ENCODE measurements at regions not wholly inside any gene's neighbourhood (a gene's known extent, or its start where the extent isn't known, plus 50 kb on each side); places are given as distances from the start of the nearest gene placed in this dataset.

- no peak for TF ChIP-seq TAL1 (IDR thresholded peaks at IDR 0.05)
- TF ChIP-seq CTCF (IDR thresholded peaks at IDR 0.05 in 2 of 3, conservative IDR thresholded peaks at IDR 0.05 in 1 of 3; ENCODE audit: insufficient read depth in 2 of 3, low read depth in 1 of 3, low read length in 3 of 3), result no peak
- TF ChIP-seq, protein P1, sequence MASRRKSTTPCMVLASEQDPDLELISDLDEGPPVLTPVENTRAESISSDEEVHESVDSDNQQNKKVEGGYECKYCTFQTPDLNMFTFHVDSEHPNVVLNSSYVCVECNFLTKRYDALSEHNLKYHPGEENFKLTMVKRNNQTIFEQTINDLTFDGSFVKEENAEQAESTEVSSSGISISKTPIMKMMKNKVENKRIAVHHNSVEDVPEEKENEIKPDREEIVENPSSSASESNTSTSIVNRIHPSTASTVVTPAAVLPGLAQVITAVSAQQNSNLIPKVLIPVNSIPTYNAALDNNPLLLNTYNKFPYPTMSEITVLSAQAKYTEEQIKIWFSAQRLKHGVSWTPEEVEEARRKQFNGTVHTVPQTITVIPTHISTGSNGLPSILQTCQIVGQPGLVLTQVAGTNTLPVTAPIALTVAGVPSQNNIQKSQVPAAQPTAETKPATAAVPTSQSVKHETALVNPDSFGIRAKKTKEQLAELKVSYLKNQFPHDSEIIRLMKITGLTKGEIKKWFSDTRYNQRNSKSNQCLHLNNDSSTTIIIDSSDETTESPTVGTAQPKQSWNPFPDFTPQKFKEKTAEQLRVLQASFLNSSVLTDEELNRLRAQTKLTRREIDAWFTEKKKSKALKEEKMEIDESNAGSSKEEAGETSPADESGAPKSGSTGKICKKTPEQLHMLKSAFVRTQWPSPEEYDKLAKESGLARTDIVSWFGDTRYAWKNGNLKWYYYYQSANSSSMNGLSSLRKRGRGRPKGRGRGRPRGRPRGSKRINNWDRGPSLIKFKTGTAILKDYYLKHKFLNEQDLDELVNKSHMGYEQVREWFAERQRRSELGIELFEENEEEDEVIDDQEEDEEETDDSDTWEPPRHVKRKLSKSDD (conservative IDR thresholded peaks at IDR 0.05; ENCODE audit: low read length), result no peak
- TF ChIP-seq ZNF239 (CRISPR knock-in tag; IDR thresholded peaks at IDR 0.05), result no peak
- TF ChIP-seq FOXK2 (conservative IDR thresholded peaks at IDR 0.05 in 1 of 2, IDR thresholded peaks at IDR 0.05 in 1 of 2; ENCODE audit: low read depth in 2 of 2), result no peak
These were observed 422.6 kb upstream of the GALNTL6 start for GRCh38 chr4:171390626-171391025.

Measured in K562 (cell line).